ENCODE measurements at regions not wholly inside any gene's neighbourhood (a gene's known extent, or its start where the extent isn't known, plus 50 kb on each side); places are given as distances from the start of the nearest gene placed in this dataset.

GRCh38 chr9:519579-519978, 304.9 kb downstream of the DOCK8 start:
- TF ChIP-seq, protein P1, sequence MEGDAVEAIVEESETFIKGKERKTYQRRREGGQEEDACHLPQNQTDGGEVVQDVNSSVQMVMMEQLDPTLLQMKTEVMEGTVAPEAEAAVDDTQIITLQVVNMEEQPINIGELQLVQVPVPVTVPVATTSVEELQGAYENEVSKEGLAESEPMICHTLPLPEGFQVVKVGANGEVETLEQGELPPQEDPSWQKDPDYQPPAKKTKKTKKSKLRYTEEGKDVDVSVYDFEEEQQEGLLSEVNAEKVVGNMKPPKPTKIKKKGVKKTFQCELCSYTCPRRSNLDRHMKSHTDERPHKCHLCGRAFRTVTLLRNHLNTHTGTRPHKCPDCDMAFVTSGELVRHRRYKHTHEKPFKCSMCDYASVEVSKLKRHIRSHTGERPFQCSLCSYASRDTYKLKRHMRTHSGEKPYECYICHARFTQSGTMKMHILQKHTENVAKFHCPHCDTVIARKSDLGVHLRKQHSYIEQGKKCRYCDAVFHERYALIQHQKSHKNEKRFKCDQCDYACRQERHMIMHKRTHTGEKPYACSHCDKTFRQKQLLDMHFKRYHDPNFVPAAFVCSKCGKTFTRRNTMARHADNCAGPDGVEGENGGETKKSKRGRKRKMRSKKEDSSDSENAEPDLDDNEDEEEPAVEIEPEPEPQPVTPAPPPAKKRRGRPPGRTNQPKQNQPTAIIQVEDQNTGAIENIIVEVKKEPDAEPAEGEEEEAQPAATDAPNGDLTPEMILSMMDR (IDR thresholded peaks at IDR 0.05): no peak
- no peak for TF ChIP-seq POLR2A (IDR thresholded peaks at IDR 0.05)
